ENCODE measurements at regions not wholly inside any gene's neighbourhood (a gene's known extent, or its start where the extent isn't known, plus 50 kb on each side); places are given as distances from the start of the nearest gene placed in this dataset.

DNA sequence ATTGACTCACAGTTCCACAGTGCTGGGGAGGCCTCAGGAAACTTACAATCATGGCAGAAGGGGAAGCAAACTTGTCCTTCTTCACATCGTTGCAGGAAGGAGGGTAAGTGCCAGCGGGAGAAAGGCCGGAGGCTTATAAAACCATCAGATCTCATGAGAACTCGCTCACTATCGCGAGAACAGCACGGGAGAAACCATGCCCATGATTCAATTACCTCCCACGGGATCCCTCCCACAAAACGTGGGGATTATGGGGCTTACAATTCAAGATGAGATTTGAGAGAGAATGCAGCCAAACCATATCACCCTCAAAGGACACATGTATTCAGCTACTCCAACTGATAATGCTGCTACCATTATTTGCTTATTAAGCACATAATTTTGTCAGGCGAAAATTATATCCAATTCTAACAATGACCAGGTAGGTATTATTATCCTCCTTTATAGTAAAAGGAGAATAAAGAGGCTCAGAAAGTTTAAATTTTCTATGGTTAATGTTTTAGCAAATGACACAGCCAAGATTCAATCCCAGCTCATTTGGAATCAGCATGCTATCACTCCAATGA lies 327.2 kb upstream of the CDIN1 start:
- DNase-seq: no peak
- intact Hi-C loops (cut with DNase I; ENCODE audit: low total_unique reads): no loop called here

GRCh38 chr15:36254426-36254825 lies 325.0 kb upstream of the CDIN1 start:
- peak in 1 of 2 donors; percentile 27 for DNase-seq
- intact Hi-C loops (cut with DNase I; ENCODE audit: low total_unique reads): no loop called here
- Histone ChIP-seq H3K27me3 (no peaks in the 10 kb centered on the region), H3K4me1 (no peaks in the 10 kb centered on the region), H3K4me3 (no peak overlapping the region), H3K9me3 (no peaks in the 10 kb centered on the region), H3K27ac (no peak overlapping the region), H3K36me3 (no peaks in the 10 kb centered on the region)
- TF ChIP-seq, protein P1, sequence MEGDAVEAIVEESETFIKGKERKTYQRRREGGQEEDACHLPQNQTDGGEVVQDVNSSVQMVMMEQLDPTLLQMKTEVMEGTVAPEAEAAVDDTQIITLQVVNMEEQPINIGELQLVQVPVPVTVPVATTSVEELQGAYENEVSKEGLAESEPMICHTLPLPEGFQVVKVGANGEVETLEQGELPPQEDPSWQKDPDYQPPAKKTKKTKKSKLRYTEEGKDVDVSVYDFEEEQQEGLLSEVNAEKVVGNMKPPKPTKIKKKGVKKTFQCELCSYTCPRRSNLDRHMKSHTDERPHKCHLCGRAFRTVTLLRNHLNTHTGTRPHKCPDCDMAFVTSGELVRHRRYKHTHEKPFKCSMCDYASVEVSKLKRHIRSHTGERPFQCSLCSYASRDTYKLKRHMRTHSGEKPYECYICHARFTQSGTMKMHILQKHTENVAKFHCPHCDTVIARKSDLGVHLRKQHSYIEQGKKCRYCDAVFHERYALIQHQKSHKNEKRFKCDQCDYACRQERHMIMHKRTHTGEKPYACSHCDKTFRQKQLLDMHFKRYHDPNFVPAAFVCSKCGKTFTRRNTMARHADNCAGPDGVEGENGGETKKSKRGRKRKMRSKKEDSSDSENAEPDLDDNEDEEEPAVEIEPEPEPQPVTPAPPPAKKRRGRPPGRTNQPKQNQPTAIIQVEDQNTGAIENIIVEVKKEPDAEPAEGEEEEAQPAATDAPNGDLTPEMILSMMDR (IDR thresholded peaks at IDR 0.05): no peak
- TF ChIP-seq POLR2A (IDR thresholded peaks at IDR 0.05): no peak

More for the DNA sequence above, 327.2 kb upstream of the CDIN1 start:
- H3K9me3 ChIP-seq: no peaks in the 10 kb centered on the region
- H3K36me3 ChIP-seq: no peaks in the 10 kb centered on the region
- no peaks in the 10 kb centered on the region for H3K4me1 ChIP-seq
- no peak overlapping the region for H3K27ac ChIP-seq
- no peaks in the 10 kb centered on the region for H3K27me3 ChIP-seq
- TF ChIP-seq POLR2A (IDR thresholded peaks at IDR 0.05): no peak
- TF ChIP-seq, protein P1 (IDR thresholded peaks at IDR 0.05): no peak
- H3K4me3 ChIP-seq: no peak overlapping the region

- no peaks in the 10 kb centered on the region for H3K9me3 ChIP-seq
- no peaks in the 10 kb centered on the region for H3K27me3 ChIP-seq
- TF ChIP-seq POLR2A (IDR thresholded peaks at IDR 0.05): no peak
- TF ChIP-seq, protein P1 (IDR thresholded peaks at IDR 0.05): no peak
- no peak overlapping the region for H3K4me3 ChIP-seq
- no peaks in the 10 kb centered on the region for H3K36me3 ChIP-seq
- no peaks in the 10 kb centered on the region for H3K4me1 ChIP-seq
- intact Hi-C loops (cut with DNase I; ENCODE audit: low total_unique reads): no loop called here
- no peak overlapping the region for H3K27ac ChIP-seq
- DNase-seq: no peak
Observed at GRCh38 chr15:36256404-36256807, 323.0 kb upstream of the CDIN1 start.

- DNase-seq: no peak
- no peaks in the 10 kb centered on the region for H3K9me3 ChIP-seq
- H3K36me3 ChIP-seq: no peaks in the 10 kb centered on the region
- H3K27ac ChIP-seq: no peak overlapping the region
- intact Hi-C loops (cut with DNase I; ENCODE audit: low total_unique reads): no loop called here
- no peak for TF ChIP-seq POLR2A (IDR thresholded peaks at IDR 0.05)
- TF ChIP-seq, protein P1 (IDR thresholded peaks at IDR 0.05): no peak
- no peaks in the 10 kb centered on the region for H3K4me1 ChIP-seq
- H3K4me3 ChIP-seq: no peak overlapping the region
- H3K27me3 ChIP-seq: no peaks in the 10 kb centered on the region
Observed at GRCh38 chr15:36263666-36264065, 315.8 kb upstream of the CDIN1 start.

DNA sequence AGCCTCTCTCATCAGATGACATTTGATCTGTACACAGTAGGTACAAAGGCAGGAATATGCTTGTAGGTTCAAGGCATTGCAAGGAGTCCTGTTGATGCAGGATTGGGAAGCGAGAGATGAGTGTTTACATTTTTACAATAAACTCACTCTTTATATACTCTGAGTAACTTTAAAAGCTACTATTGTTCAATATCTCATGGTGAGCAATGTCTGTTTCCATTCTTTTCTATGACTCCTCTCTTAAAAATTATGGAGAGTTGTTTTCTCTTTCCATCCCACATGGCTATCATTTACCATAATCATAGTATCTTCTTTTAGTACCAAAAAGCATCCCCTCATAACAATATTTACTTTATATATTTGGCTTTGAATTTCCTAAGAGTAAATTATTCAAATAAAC lies 314.0 kb upstream of the CDIN1 start:
- Histone ChIP-seq H3K36me3 (peaks cover 0 to 2% of the 10 kb centered on the region in 2 donors), H3K4me3 (no peak overlapping the region), H3K27me3 (no peaks in the 10 kb centered on the region), H3K4me1 (no peaks in the 10 kb centered on the region), H3K9me3 (no peaks in the 10 kb centered on the region), H3K27ac (no peak overlapping the region)
- TF ChIP-seq POLR2A (IDR thresholded peaks at IDR 0.05): no peak
- TF ChIP-seq, protein P1 (IDR thresholded peaks at IDR 0.05): no peak
- intact Hi-C loops (cut with DNase I; ENCODE audit: low total_unique reads): no loop called here
- DNase-seq: no peak
